T-helper 17 cell (primary cell): ENCODE measurements at regions not wholly inside any gene's neighbourhood (a gene's known extent, or its start where the extent isn't known, plus 50 kb on each side); places are given as distances from the start of the nearest gene placed in this dataset.

Experiments used
- ATAC-seq: fragments of 150-1000 bp; cut with Tn5 transposase; 2 replicates; pipeline ENCODE4 v1.10.0; 2021; ENCODE audit warnings: mild to moderate bottlenecking, moderate library complexity
- DNase-seq, 3 donors: peaks; one replicate each; pipeline versions ENCODE4 v3.0.0 to v3.0.0-alpha.2; 2020 to 2021
- H3K9me3 ChIP-seq: one replicate; pipeline ENCODE4 v1.7.0; 2013; ENCODE audit warnings: low read length, mild to moderate bottlenecking; ENCODE audit not compliant: control insufficient read depth, poor library complexity, severe bottlenecking
- H3K27ac Mint-ChIP-seq: one replicate; pipeline ENCODE4 v1.8.0; 2022; ENCODE audit warnings: mild to moderate bottlenecking, moderate library complexity, mixed read lengths
- H3K27me3 Mint-ChIP-seq: one replicate; pipeline ENCODE4 v1.8.0; 2022; ENCODE audit warnings: mixed read lengths
- H3K36me3 Mint-ChIP-seq: one replicate; pipeline ENCODE4 v1.8.0; 2022; ENCODE audit warnings: low read depth, mixed read lengths
- H3K4me1 Mint-ChIP-seq: one replicate; pipeline ENCODE4 v1.8.0; 2022; ENCODE audit warnings: mild to moderate bottlenecking, mixed read lengths
- H3K4me3 Mint-ChIP-seq: one replicate; pipeline ENCODE4 v1.8.0; 2022; ENCODE audit warnings: mild to moderate bottlenecking, moderate library complexity, mixed read lengths

- Mint-ChIP-seq H3K27ac (no peak overlapping the region), H3K4me1 (no peaks in the 10 kb centered on the region), H3K36me3 (no peaks in the 10 kb centered on the region), H3K27me3 (no peaks in the 10 kb centered on the region), H3K4me3 (no peak overlapping the region)
- no peaks in the 10 kb centered on the region for H3K9me3 ChIP-seq
- no peak for ATAC-seq
- no peak for DNase-seq
Measured at GRCh38 chr5:15261269-15261995, 238.5 kb upstream of the FBXL7 start.

GRCh38 chr5:15260356-15261268 is 239.4 kb upstream of the FBXL7 start:
- no peaks in the 10 kb centered on the region for H3K27me3 Mint-ChIP-seq
- H3K36me3 Mint-ChIP-seq = no peaks in the 10 kb centered on the region
- DNase-seq (no peak), ATAC-seq (no peak)
- no peaks in the 10 kb centered on the region for H3K4me1 Mint-ChIP-seq
- no peaks in the 10 kb centered on the region for H3K9me3 ChIP-seq
- no peak overlapping the region for H3K4me3 Mint-ChIP-seq
- H3K27ac Mint-ChIP-seq = no peak overlapping the region

- Mint-ChIP-seq H3K4me1 (no peaks in the 10 kb centered on the region), H3K36me3 (no peaks in the 10 kb centered on the region), H3K27ac (no peak overlapping the region), H3K27me3 (no peaks in the 10 kb centered on the region), H3K4me3 (no peak overlapping the region)
- H3K9me3 ChIP-seq = no peaks in the 10 kb centered on the region
- ATAC-seq (no peak), DNase-seq (no peak)
Measured at GRCh38 chr5:15256485-15256884, 243.5 kb upstream of the FBXL7 start.

GRCh38 chr5:15255576-15255975 is 244.4 kb upstream of the FBXL7 start:
- Mint-ChIP-seq H3K36me3 (no peaks in the 10 kb centered on the region), H3K27me3 (no peaks in the 10 kb centered on the region), H3K27ac (no peak overlapping the region), H3K4me3 (no peak overlapping the region), H3K4me1 (no peaks in the 10 kb centered on the region)
- no peaks in the 10 kb centered on the region for H3K9me3 ChIP-seq
- DNase-seq (no peak), ATAC-seq (no peak)

- ATAC-seq = no peak
- no peaks in the 10 kb centered on the region for H3K4me1 Mint-ChIP-seq
- H3K9me3 ChIP-seq = no peaks in the 10 kb centered on the region
- H3K27me3 Mint-ChIP-seq = no peaks in the 10 kb centered on the region
- H3K36me3 Mint-ChIP-seq = no peaks in the 10 kb centered on the region
- no peak overlapping the region for H3K4me3 Mint-ChIP-seq
- no peak overlapping the region for H3K27ac Mint-ChIP-seq
- DNase-seq = no peak
Measured at GRCh38 chr5:15254607-15255006, 245.4 kb upstream of the FBXL7 start.

- ATAC-seq (no peak), DNase-seq (no peak)
- H3K36me3 Mint-ChIP-seq = no peaks in the 10 kb centered on the region
- H3K27ac Mint-ChIP-seq = no peak overlapping the region
- no peaks in the 10 kb centered on the region for H3K4me1 Mint-ChIP-seq
- no peak overlapping the region for H3K4me3 Mint-ChIP-seq
- no peaks in the 10 kb centered on the region for H3K9me3 ChIP-seq
- no peaks in the 10 kb centered on the region for H3K27me3 Mint-ChIP-seq
Measured at GRCh38 chr5:15252331-15252730, 247.6 kb upstream of the FBXL7 start.

GRCh38 chr5:15249152-15249551 is 250.8 kb upstream of the FBXL7 start:
- ATAC-seq (no peak), DNase-seq (no peak)
- H3K4me1 Mint-ChIP-seq = no peaks in the 10 kb centered on the region
- no peak overlapping the region for H3K27ac Mint-ChIP-seq
- no peak overlapping the region for H3K4me3 Mint-ChIP-seq
- no peaks in the 10 kb centered on the region for H3K27me3 Mint-ChIP-seq
- no peaks in the 10 kb centered on the region for H3K9me3 ChIP-seq
- no peaks in the 10 kb centered on the region for H3K36me3 Mint-ChIP-seq

- no peaks in the 10 kb centered on the region for H3K36me3 Mint-ChIP-seq
- H3K9me3 ChIP-seq = peaks cover 1% of the 10 kb centered on the region
- H3K27ac Mint-ChIP-seq = no peak overlapping the region
- H3K4me1 Mint-ChIP-seq = no peaks in the 10 kb centered on the region
- DNase-seq (no peak), ATAC-seq (no peak)
- H3K4me3 Mint-ChIP-seq = no peak overlapping the region
- no peaks in the 10 kb centered on the region for H3K27me3 Mint-ChIP-seq
Measured at GRCh38 chr5:15248731-15249130, 251.2 kb upstream of the FBXL7 start.

GRCh38 chr5:15245913-15246312 is 254.1 kb upstream of the FBXL7 start:
- ATAC-seq (no peak), DNase-seq (no peak)
- no peak overlapping the region for H3K27ac Mint-ChIP-seq
- no peaks in the 10 kb centered on the region for H3K27me3 Mint-ChIP-seq
- no peaks in the 10 kb centered on the region for H3K36me3 Mint-ChIP-seq
- H3K4me1 Mint-ChIP-seq = no peaks in the 10 kb centered on the region
- no peak overlapping the region for H3K4me3 Mint-ChIP-seq
- peaks cover 2% of the 10 kb centered on the region for H3K9me3 ChIP-seq

- DNase-seq (no peak), ATAC-seq (no peak)
- Mint-ChIP-seq H3K27ac (no peak overlapping the region), H3K4me1 (no peaks in the 10 kb centered on the region), H3K27me3 (no peaks in the 10 kb centered on the region), H3K36me3 (no peaks in the 10 kb centered on the region), H3K4me3 (no peak overlapping the region)
- H3K9me3 ChIP-seq = peaks cover 2% of the 10 kb centered on the region
Measured at GRCh38 chr5:15243301-15244020, 256.5 kb upstream of the FBXL7 start.

GRCh38 chr5:15241216-15241821 is 258.7 kb upstream of the FBXL7 start:
- no peaks in the 10 kb centered on the region for H3K36me3 Mint-ChIP-seq
- H3K9me3 ChIP-seq = peaks cover 2% of the 10 kb centered on the region
- H3K27ac Mint-ChIP-seq = no peak overlapping the region
- H3K4me3 Mint-ChIP-seq = no peak overlapping the region
- no peaks in the 10 kb centered on the region for H3K27me3 Mint-ChIP-seq
- no peaks in the 10 kb centered on the region for H3K4me1 Mint-ChIP-seq
- no peak for DNase-seq
- no peak for ATAC-seq

GRCh38 chr5:15238006-15238405 is 262.0 kb upstream of the FBXL7 start:
- Mint-ChIP-seq H3K4me1 (no peaks in the 10 kb centered on the region), H3K27me3 (no peaks in the 10 kb centered on the region), H3K4me3 (no peak overlapping the region), H3K27ac (no peak overlapping the region), H3K36me3 (no peaks in the 10 kb centered on the region)
- DNase-seq = no peak
- ATAC-seq = no peak
- H3K9me3 ChIP-seq = no peaks in the 10 kb centered on the region

GRCh38 chr5:15236911-15237508 is 263.0 kb upstream of the FBXL7 start:
- H3K9me3 ChIP-seq = no peaks in the 10 kb centered on the region
- Mint-ChIP-seq H3K4me1 (no peaks in the 10 kb centered on the region), H3K4me3 (no peak overlapping the region), H3K27ac (no peak overlapping the region), H3K36me3 (no peaks in the 10 kb centered on the region), H3K27me3 (no peaks in the 10 kb centered on the region)
- DNase-seq = no peak
- ATAC-seq = no peak
